Right atrium auricular region (tissue), 2 donors: ENCODE measurements at regions not wholly inside any gene's neighbourhood (a gene's known extent, or its start where the extent isn't known, plus 50 kb on each side); places are given as distances from the start of the nearest gene placed in this dataset.
"Not testable (repeated sequence)": the region's sequence is repeated elsewhere in the genome, so short reads cannot be mapped to it uniquely, and the experiment has no call there.

Experiments used
- DNase-seq: peaks from one replicate; pipeline ENCODE4 v3.0.0-alpha.2; 2019; ENCODE audit warnings: low spot score
- H3K27ac ChIP-seq, 2 donors: fragments of 200-600 bp; sonication (generic); 1 replicate in 1 of 2; 2 replicates in 1 of 2; pipeline ENCODE4 v1.5.1; 2016 to 2019
- H3K27me3 ChIP-seq, 2 donors: fragments of 200-600 bp; sonication (generic); one replicate each; pipeline versions ENCODE4 v1.5.1 to v1.6.0; 2017 to 2019
- H3K36me3 ChIP-seq: fragments of 200-600 bp; sonication (generic); one replicate; pipeline ENCODE4 v1.5.1; 2016
- H3K4me1 ChIP-seq, 2 donors: fragments of 200-600 bp; sonication (generic); one replicate each; pipeline versions ENCODE4 v1.5.1 to v1.6.0; 2017 to 2019
- H3K4me3 ChIP-seq, 2 donors: fragments of 200-600 bp; sonication (generic); 1 replicate in 1 of 2; 2 replicates in 1 of 2; pipeline ENCODE4 v1.5.1; 2017 to 2019; ENCODE audit warnings: mild to moderate bottlenecking in 1 of 2, moderate library complexity in 1 of 2
- H3K9me3 ChIP-seq, 2 donors: fragments of 200-600 bp; sonication (generic); one replicate each; pipeline ENCODE4 v1.5.1; 2019
- TF ChIP-seq, protein P1 (sequence below), 2 donors: fragments of 200-600 bp; sonication (generic); IDR thresholded peaks; one replicate each; pipeline ENCODE4 v1.5.1; 2019; ENCODE audit warnings: antibody characterized with exemption in 2 of 2

DNA sequence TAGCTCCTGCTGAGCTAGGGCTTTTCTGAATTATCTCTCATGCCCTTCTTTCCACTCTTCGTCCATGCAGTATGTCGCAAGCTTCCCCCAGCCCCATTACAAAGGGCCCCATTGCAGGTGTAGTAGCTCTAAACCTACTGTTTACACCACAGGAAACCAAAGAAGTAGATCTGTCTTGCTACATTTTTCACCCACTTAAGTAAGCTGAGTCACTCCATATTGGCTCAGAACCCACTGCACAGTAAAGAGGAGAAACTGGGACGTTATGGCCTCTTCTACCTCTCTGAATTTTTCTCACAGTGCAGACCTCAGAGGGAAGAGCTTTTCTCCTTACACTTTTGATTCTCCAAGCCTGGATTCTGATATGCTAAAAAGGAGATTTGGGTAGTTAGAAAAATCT lies 200.2 kb downstream of the SMARCA1 start:
- TF ChIP-seq, protein P1, sequence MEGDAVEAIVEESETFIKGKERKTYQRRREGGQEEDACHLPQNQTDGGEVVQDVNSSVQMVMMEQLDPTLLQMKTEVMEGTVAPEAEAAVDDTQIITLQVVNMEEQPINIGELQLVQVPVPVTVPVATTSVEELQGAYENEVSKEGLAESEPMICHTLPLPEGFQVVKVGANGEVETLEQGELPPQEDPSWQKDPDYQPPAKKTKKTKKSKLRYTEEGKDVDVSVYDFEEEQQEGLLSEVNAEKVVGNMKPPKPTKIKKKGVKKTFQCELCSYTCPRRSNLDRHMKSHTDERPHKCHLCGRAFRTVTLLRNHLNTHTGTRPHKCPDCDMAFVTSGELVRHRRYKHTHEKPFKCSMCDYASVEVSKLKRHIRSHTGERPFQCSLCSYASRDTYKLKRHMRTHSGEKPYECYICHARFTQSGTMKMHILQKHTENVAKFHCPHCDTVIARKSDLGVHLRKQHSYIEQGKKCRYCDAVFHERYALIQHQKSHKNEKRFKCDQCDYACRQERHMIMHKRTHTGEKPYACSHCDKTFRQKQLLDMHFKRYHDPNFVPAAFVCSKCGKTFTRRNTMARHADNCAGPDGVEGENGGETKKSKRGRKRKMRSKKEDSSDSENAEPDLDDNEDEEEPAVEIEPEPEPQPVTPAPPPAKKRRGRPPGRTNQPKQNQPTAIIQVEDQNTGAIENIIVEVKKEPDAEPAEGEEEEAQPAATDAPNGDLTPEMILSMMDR (IDR thresholded peaks at IDR 0.05) = no peak
- no peaks in the 10 kb centered on the region for H3K36me3 ChIP-seq

DNA sequence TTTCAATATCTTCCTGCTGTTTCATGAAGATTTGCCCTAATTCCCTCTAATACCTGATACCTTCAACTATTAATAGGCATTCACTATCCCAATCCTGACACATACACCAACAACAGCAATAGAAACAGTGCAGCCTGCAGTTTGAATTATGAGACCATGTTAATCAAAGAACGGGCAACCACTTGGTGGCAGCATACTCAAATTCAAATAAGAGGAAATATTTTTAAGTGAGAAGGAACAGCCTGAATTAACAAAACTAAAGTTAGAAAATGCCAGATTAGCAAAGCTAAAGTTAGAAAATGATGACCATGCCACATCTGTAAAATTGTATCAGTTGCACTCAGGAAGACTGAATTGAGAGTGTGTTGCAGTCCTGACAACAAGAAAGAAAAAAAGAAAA lies 204.9 kb downstream of the SMARCA1 start:
- TF ChIP-seq, protein P1 (IDR thresholded peaks at IDR 0.05) = peak in 1 of 2 donors; percentile 17
- Histone ChIP-seq H3K27me3 (no peaks in the 10 kb centered on the region), H3K4me3 (no peak overlapping the region), H3K4me1 (no peaks in the 10 kb centered on the region), H3K9me3 (no peaks in the 10 kb centered on the region), H3K27ac (no peak overlapping the region), H3K36me3 (no peaks in the 10 kb centered on the region)
- DNase-seq = no peak

More for the DNA sequence above, 200.2 kb downstream of the SMARCA1 start:
- no peaks in the 10 kb centered on the region for H3K27me3 ChIP-seq
- no peaks in the 10 kb centered on the region for H3K4me1 ChIP-seq
- no peak for DNase-seq
- no peak overlapping the region for H3K27ac ChIP-seq
- H3K4me3 ChIP-seq = no peak overlapping the region
- no peaks in the 10 kb centered on the region for H3K9me3 ChIP-seq

DNA sequence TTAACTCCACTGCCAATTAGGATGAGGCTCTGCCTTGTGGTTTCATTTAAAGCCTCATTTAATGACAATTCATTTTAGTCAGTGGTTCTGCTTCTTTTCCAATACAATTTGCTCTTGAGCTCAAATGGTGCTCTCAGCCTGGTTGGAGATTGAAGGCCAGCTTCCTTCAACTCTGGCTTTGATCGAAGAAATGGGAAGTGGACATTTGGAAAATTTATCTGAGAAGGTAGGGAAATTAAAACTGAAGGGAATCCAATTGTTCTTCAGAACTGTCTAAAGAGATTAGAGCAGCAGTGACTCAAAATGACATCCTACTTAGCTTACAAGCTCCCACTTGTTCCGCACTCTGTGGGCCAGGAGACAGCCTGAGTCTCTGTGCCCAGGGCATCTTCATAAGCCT lies 206.8 kb downstream of the SMARCA1 start:
- no peaks in the 10 kb centered on the region for H3K4me1 ChIP-seq
- DNase-seq = no peak
- H3K4me3 ChIP-seq = no peak overlapping the region
- no peaks in the 10 kb centered on the region for H3K27me3 ChIP-seq
- H3K36me3 ChIP-seq = no peaks in the 10 kb centered on the region
- H3K27ac ChIP-seq = no peak overlapping the region
- TF ChIP-seq, protein P1 (IDR thresholded peaks at IDR 0.05) = no peak
- no peaks in the 10 kb centered on the region for H3K9me3 ChIP-seq

DNA sequence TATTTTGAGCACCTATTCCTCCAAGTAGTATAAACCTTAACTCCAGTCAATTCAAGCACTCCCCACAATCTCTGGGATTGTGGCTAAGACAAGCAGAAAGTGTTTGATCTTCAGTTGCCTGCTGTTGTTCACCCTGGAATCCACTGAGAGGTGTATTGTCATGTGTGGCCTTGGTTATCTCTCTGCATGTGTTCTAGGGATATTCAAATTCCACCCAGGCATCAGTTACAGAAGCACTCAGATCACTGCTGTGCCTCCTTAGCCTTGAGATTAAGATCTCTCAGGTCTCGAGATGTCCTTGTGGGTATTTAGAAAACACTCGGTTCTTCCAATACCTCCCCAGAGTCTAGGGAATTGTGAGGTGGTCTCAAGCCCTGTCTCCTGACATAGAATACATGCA lies 213.3 kb downstream of the SMARCA1 start:
- Histone ChIP-seq H3K27me3 (no peaks in the 10 kb centered on the region), H3K4me1 (no peaks in the 10 kb centered on the region), H3K27ac (no peak overlapping the region), H3K4me3 (no peak overlapping the region), H3K9me3 (peaks cover 0 to 5% of the 10 kb centered on the region in 2 donors), H3K36me3 (no peaks in the 10 kb centered on the region)
- TF ChIP-seq, protein P1 (IDR thresholded peaks at IDR 0.05) = no peak
- DNase-seq = no peak

DNA sequence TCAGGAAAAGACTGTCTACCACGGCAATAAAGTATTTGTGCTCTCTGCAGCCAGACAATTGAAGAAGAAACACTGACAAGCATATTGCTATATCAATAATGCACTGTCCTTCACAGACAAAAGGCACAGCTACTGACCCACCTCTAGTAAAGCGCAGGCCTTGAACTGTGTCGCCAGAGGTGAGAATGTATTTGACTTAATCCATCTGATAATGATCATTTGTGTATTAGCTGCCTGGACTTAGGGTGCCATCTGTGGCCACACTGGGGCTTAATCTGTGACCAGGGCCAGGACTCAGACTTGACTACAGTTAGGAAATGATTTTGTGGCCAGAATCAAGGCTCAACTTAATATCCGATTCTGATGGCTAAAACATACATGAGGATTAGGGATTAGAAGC lies 260.4 kb downstream of the SMARCA1 start:
- no peaks in the 10 kb centered on the region for H3K27me3 ChIP-seq
- H3K4me3 ChIP-seq = no peak overlapping the region
- H3K9me3 ChIP-seq = no peaks in the 10 kb centered on the region
- no peak for DNase-seq
- TF ChIP-seq, protein P1 (IDR thresholded peaks at IDR 0.05) = no peak
- no peak overlapping the region for H3K27ac ChIP-seq
- no peaks in the 10 kb centered on the region for H3K4me1 ChIP-seq
- no peaks in the 10 kb centered on the region for H3K36me3 ChIP-seq

DNA sequence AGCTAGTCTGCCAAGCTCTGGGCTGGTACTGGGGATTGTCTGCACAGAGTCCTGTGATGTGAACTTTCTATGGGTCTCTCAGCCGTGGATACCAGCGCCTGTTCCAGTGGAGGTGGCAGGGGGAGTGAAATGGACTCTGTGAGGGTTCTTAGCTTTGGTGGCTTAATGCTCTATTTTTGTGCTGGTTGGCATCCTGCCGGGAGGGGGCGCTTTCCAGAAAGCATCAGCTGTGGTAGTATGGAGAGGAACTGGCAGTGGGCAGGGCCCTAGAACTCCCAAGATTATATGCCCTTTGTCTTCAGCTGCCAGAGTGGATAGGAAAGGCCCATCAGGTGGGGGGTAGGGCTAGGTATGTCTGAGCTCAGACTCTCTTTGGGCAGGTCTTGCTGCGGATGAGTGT lies 267.8 kb downstream of the SMARCA1 start:
- not testable (repeated sequence) for H3K9me3 ChIP-seq, H3K4me1 ChIP-seq, H3K36me3 ChIP-seq, H3K27ac ChIP-seq, H3K4me3 ChIP-seq, DNase-seq, H3K27me3 ChIP-seq
